H54 (cell line): ENCODE measurements at regions not wholly inside any gene's neighbourhood (a gene's known extent, or its start where the extent isn't known, plus 50 kb on each side); places are given as distances from the start of the nearest gene placed in this dataset.

Experiments
- DNase-seq: peaks from one replicate; pipeline ENCODE4 v3.0.0; 2011; ENCODE audit warnings: low spot score, mixed read lengths; ENCODE audit not compliant: insufficient read length
- FAIRE-seq: peaks from 3 replicates; lab custom pipeline; 2011; peaks lifted over from hg19 to GRCh38; lab: Jason Lieb, UNC
- POLR2A ChIP-seq: IDR thresholded peaks from 2 replicates; pipeline ENCODE4 v1.6.1; 2011; ENCODE audit warnings: low read depth, mild to moderate bottlenecking, low read length

- no peak for TF ChIP-seq POLR2A
- FAIRE-seq (no peak), DNase-seq (no peak)
Measured at GRCh38 chr6:163906006-163906710, 491.6 kb downstream of the QKI start.

- no peak for DNase-seq
- TF ChIP-seq POLR2A, result no peak
- FAIRE-seq, result no peak
Measured at GRCh38 chr6:163904186-163904585, 489.7 kb downstream of the QKI start.

GRCh38 chr6:163903541-163903940 lies 489.0 kb downstream of the QKI start:
- FAIRE-seq (no peak), DNase-seq (no peak)
- no peak for TF ChIP-seq POLR2A

- FAIRE-seq (no peak), DNase-seq (no peak)
- TF ChIP-seq POLR2A, result no peak
Measured at GRCh38 chr6:163902993-163903392, 488.5 kb downstream of the QKI start.

GRCh38 chr6:163901681-163902080 lies 487.2 kb downstream of the QKI start:
- TF ChIP-seq POLR2A, result no peak
- DNase-seq, result no peak
- no peak for FAIRE-seq

- FAIRE-seq (no peak), DNase-seq (no peak)
- TF ChIP-seq POLR2A, result no peak
Measured at GRCh38 chr6:163900570-163900969, 486.1 kb downstream of the QKI start.

- DNase-seq (no peak), FAIRE-seq (no peak)
- TF ChIP-seq POLR2A, result no peak
Measured at GRCh38 chr6:163897669-163898068, 483.2 kb downstream of the QKI start.

GRCh38 chr6:163897030-163897429 lies 482.5 kb downstream of the QKI start:
- FAIRE-seq (no peak), DNase-seq (no peak)
- TF ChIP-seq POLR2A, result no peak

- DNase-seq (no peak), FAIRE-seq (no peak)
- no peak for TF ChIP-seq POLR2A
Measured at GRCh38 chr6:163895162-163895561, 480.6 kb downstream of the QKI start.

- FAIRE-seq (no peak), DNase-seq (no peak)
- TF ChIP-seq POLR2A, result no peak
Measured at GRCh38 chr6:163893609-163894189, 479.2 kb downstream of the QKI start.

GRCh38 chr6:163892824-163893561 lies 478.5 kb downstream of the QKI start:
- DNase-seq (no peak), FAIRE-seq (no peak)
- TF ChIP-seq POLR2A, result no peak

GRCh38 chr6:163889904-163890514 lies 475.5 kb downstream of the QKI start:
- no peak for TF ChIP-seq POLR2A
- FAIRE-seq, result no peak
- no peak for DNase-seq

GRCh38 chr6:163888030-163888819 lies 473.7 kb downstream of the QKI start:
- no peak for TF ChIP-seq POLR2A
- no peak for DNase-seq
- FAIRE-seq, result no peak

- TF ChIP-seq POLR2A, result no peak
- no peak for FAIRE-seq
- no peak for DNase-seq
Measured at GRCh38 chr6:163886428-163886827, 471.9 kb downstream of the QKI start.
